ENCODE measurements at regions not wholly inside any gene's neighbourhood (a gene's known extent, or its start where the extent isn't known, plus 50 kb on each side); places are given as distances from the start of the nearest gene placed in this dataset.
A peak's percentile ranks its signal among the peaks of the same experiment; 100 is the strongest.

- no peak for DNase-seq (ENCODE audit: extremely low read depth, low read depth)
These were observed 558.2 kb upstream of the JAG1 start for GRCh38 chr20:11231742-11232648.

GRCh38 chr20:11232896-11233295 lies 559.1 kb upstream of the JAG1 start:
- no peak for DNase-seq (ENCODE audit: extremely low read depth, low read depth)

- DNase-seq (ENCODE audit: extremely low read depth, low read depth) = no peak
These were observed 560.4 kb upstream of the JAG1 start for GRCh38 chr20:11234181-11234580.

- no peak for DNase-seq (ENCODE audit: extremely low read depth, low read depth)
These were observed 560.8 kb upstream of the JAG1 start for GRCh38 chr20:11234608-11235007.

- no peak for DNase-seq (ENCODE audit: extremely low read depth, low read depth)
These were observed 561.3 kb upstream of the JAG1 start for GRCh38 chr20:11235058-11235457.

GRCh38 chr20:11242320-11242719 lies 568.5 kb upstream of the JAG1 start:
- DNase-seq (ENCODE audit: extremely low read depth, low read depth) = no peak

GRCh38 chr20:11245431-11245830 lies 571.6 kb upstream of the JAG1 start:
- DNase-seq (ENCODE audit: extremely low read depth, low read depth) = no peak

- DNase-seq (ENCODE audit: extremely low read depth, low read depth) = no peak
These were observed 572.5 kb upstream of the JAG1 start for GRCh38 chr20:11246251-11246775.

- no peak for DNase-seq (ENCODE audit: extremely low read depth, low read depth)
These were observed 573.5 kb upstream of the JAG1 start for GRCh38 chr20:11247046-11248010.

GRCh38 chr20:11248011-11248409 lies 574.2 kb upstream of the JAG1 start:
- DNase-seq (ENCODE audit: extremely low read depth, low read depth) = no peak

- DNase-seq (ENCODE audit: extremely low read depth, low read depth) = no peak
These were observed 575.2 kb upstream of the JAG1 start for GRCh38 chr20:11248687-11249638.

GRCh38 chr20:11249683-11250082 lies 575.9 kb upstream of the JAG1 start:
- DNase-seq (ENCODE audit: extremely low read depth, low read depth) = no peak

- no peak for DNase-seq (ENCODE audit: extremely low read depth, low read depth)
These were observed 578.6 kb upstream of the JAG1 start for GRCh38 chr20:11252447-11252846.

- no peak for DNase-seq (ENCODE audit: extremely low read depth, low read depth)
These were observed 581.7 kb upstream of the JAG1 start for GRCh38 chr20:11255455-11255854.

- no peak for DNase-seq (ENCODE audit: extremely low read depth, low read depth)
These were observed 582.1 kb upstream of the JAG1 start for GRCh38 chr20:11255860-11256259.

- DNase-seq (ENCODE audit: extremely low read depth, low read depth) = no peak
These were observed 586.8 kb upstream of the JAG1 start for GRCh38 chr20:11260611-11261010.

- no peak for DNase-seq (ENCODE audit: extremely low read depth, low read depth)
These were observed 587.8 kb upstream of the JAG1 start for GRCh38 chr20:11261533-11262000.

- DNase-seq (ENCODE audit: extremely low read depth, low read depth) = no peak
These were observed 592.8 kb upstream of the JAG1 start for GRCh38 chr20:11266571-11266970.

GRCh38 chr20:11267131-11267761 lies 593.4 kb upstream of the JAG1 start:
- peak; percentile 26 for DNase-seq (ENCODE audit: extremely low read depth, low read depth)

All from NCI-H460 (cell line).